ENCODE measurements at regions not wholly inside any gene's neighbourhood (a gene's known extent, or its start where the extent isn't known, plus 50 kb on each side); places are given as distances from the start of the nearest gene placed in this dataset.

GRCh38 chr18:78769502-78770105 lies 210.0 kb upstream of the SALL3 start:
- no peak for DNase-seq

GRCh38 chr18:78770139-78770822 lies 209.3 kb upstream of the SALL3 start:
- no peak for DNase-seq

GRCh38 chr18:78770823-78771139 lies 208.8 kb upstream of the SALL3 start:
- no peak for DNase-seq

- DNase-seq: no peak
Measured at GRCh38 chr18:78771496-78772359, 207.9 kb upstream of the SALL3 start.

- no peak for DNase-seq
Measured at GRCh38 chr18:78772360-78773302, 207.0 kb upstream of the SALL3 start.

- no peak for DNase-seq
Measured at GRCh38 chr18:78773303-78773755, 206.3 kb upstream of the SALL3 start.

- DNase-seq: no peak
Measured at GRCh38 chr18:78773819-78774218, 205.8 kb upstream of the SALL3 start.

- DNase-seq: no peak
Measured at GRCh38 chr18:78774741-78775141, 204.9 kb upstream of the SALL3 start.

GRCh38 chr18:78776151-78776550 lies 203.5 kb upstream of the SALL3 start:
- no peak for DNase-seq

GRCh38 chr18:78776706-78777285 lies 202.8 kb upstream of the SALL3 start:
- DNase-seq: no peak

- DNase-seq: no peak
Measured at GRCh38 chr18:78777992-78778391, 201.6 kb upstream of the SALL3 start.

- DNase-seq: no peak
Measured at GRCh38 chr18:78778651-78779050, 201.0 kb upstream of the SALL3 start.

- DNase-seq: no peak
Measured at GRCh38 chr18:78779996-78780718, 199.5 kb upstream of the SALL3 start.

- no peak for DNase-seq
Measured at GRCh38 chr18:78780719-78781600, 198.7 kb upstream of the SALL3 start.

- no peak for DNase-seq
Measured at GRCh38 chr18:78781601-78781960, 198.0 kb upstream of the SALL3 start.

GRCh38 chr18:78782951-78783563 lies 196.6 kb upstream of the SALL3 start:
- no peak for DNase-seq

- no peak for DNase-seq
Measured at GRCh38 chr18:78783564-78783960, 196.1 kb upstream of the SALL3 start.

GRCh38 chr18:78784861-78785260 lies 194.8 kb upstream of the SALL3 start:
- no peak for DNase-seq

- DNase-seq: no peak
Measured at GRCh38 chr18:78785706-78786105, 193.9 kb upstream of the SALL3 start.

- DNase-seq: no peak
Measured at GRCh38 chr18:78786776-78787175, 192.8 kb upstream of the SALL3 start.
